ENCODE measurements at regions not wholly inside any gene's neighbourhood (a gene's known extent, or its start where the extent isn't known, plus 50 kb on each side); places are given as distances from the start of the nearest gene placed in this dataset.
"Not testable (repeated sequence)": the region's sequence is repeated elsewhere in the genome, so short reads cannot be mapped to it uniquely, and the experiment has no call there.

GRCh38 chr16:62741692-62742091, 705.5 kb upstream of the CDH8 start:
- no peak for DNase-seq (ENCODE audit: low spot score)

- no peak for DNase-seq (ENCODE audit: low spot score)
Measured at GRCh38 chr16:62738666-62739460, 702.6 kb upstream of the CDH8 start.

GRCh38 chr16:62732092-62732491, 695.9 kb upstream of the CDH8 start:
- no peak for DNase-seq (ENCODE audit: low spot score)

DNA sequence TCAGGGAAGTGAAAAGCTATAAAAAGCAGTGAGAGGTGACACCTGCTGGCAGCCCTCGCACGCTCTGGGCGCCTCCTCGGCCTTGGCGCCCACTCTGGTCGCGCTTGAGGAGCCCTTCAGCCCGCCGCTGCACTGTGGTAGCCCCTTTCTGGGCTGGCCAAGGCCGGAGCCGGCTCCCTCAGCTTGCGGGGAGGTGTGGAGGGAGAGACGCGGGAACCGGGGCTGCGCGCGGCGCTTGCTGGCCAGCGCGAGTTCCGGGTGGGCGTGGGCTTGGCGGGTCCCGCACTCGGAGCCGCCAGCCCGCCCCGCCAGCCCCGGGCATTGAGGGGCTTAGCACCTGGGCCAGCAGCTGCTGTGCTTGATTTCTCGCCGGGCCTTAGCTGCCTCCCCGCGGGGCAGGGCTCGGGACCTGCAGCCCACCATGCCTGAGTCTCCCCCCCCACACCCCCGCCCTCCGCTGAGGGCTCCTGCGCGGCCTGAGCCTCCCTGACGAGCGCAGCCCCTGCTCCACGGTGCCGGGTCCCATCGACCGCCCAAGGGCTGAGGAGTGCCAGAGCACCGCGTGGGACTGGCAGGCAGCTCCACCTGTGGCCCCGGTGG, 688.5 kb upstream of the CDH8 start:
- DNase-seq (ENCODE audit: low spot score): not testable (repeated sequence)

- DNase-seq (ENCODE audit: low spot score): no peak
Measured at GRCh38 chr16:62720651-62721050, 684.4 kb upstream of the CDH8 start.

DNA sequence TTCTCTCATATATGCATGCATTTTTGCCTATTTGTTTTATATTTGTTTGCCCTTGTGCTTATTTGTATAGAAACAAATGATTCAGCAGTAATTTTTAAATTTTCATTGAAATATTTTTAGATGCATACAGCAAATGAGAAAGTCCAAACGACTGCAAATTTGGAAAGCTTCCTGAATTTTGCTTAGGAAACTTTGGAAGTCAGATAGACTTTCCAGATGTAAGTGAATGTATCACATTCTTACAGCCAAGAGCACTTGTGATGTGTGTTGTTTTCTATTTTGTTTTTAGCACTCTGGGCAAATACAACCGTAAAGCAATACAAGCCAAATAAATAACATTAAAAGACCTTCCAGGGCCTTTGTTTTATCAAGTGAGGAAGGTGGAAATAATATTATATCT, 680.8 kb upstream of the CDH8 start:
- DNase-seq (ENCODE audit: low spot score): no peak

- DNase-seq (ENCODE audit: low spot score): no peak
Measured at GRCh38 chr16:62715701-62716100, 679.5 kb upstream of the CDH8 start.

GRCh38 chr16:62712566-62712965, 676.3 kb upstream of the CDH8 start:
- no peak for DNase-seq (ENCODE audit: low spot score)

- DNase-seq (ENCODE audit: low spot score): no peak
Measured at GRCh38 chr16:62711797-62712196, 675.6 kb upstream of the CDH8 start.

GRCh38 chr16:62709794-62710193, 673.6 kb upstream of the CDH8 start:
- DNase-seq (ENCODE audit: low spot score): no peak

GRCh38 chr16:62701426-62701825, 665.2 kb upstream of the CDH8 start:
- DNase-seq (ENCODE audit: low spot score): no peak

DNA sequence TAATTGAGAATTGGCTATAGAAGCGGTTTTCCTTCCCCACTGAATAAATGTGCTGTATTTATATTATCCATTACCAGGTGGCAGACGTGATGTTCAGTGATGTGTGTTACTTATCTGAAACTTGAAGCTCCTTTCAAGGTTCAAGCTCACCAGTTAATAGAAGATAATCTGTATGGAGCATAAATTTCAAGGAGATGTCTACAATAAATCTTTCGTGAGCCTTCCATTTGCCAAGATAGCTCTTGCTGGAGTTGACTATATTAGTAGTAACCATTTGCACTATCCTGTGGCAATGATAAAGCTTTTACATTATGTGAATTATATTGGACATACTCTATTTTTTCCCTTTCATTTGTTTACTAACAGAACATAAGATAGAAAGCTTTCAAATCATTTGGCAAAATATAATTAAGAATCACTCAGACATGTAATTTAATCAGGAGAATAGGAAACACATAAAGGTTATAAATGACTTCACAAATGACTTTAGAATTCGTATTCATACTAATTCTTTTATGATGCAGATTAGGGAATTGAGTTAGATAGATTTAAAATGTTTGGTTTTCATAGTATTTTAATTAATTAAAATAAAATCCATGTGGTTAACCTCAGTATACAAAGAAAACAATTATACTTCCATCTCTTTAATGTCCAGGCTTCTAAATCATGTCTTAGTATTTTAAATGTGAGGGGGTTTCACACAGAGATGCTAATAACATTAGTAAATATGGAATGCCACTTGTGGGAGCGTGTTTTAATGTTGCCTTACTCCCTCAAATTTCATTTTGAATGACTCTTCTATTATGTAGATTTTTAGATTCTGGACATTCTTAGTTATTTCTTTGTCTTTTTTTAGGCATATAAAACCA, 664.4 kb upstream of the CDH8 start:
- DNase-seq (ENCODE audit: low spot score): no peak

DNA sequence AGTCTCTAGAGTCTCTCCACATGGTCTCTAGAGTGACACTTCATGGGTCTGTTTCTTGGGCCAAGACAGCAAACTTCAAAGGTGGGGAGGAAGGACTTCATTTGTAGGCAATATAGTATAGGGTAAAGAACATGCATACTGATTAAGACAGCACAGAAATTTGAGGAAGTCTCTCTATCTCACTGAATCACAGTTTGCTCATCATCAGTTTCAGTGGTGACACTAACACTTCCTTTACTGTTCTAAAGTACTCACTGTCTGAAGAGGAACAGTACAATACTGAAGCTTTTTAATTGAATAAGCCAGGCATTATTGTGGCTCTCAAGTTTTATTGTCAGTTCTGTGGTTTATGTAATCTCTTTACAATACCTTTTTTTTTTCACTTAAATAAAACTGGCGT, 656.4 kb upstream of the CDH8 start:
- no peak for DNase-seq (ENCODE audit: low spot score)

- DNase-seq (ENCODE audit: low spot score): no peak
Measured at GRCh38 chr16:62681819-62682218, 645.6 kb upstream of the CDH8 start.

- DNase-seq (ENCODE audit: low spot score): no peak
Measured at GRCh38 chr16:62678796-62679195, 642.6 kb upstream of the CDH8 start.

DNA sequence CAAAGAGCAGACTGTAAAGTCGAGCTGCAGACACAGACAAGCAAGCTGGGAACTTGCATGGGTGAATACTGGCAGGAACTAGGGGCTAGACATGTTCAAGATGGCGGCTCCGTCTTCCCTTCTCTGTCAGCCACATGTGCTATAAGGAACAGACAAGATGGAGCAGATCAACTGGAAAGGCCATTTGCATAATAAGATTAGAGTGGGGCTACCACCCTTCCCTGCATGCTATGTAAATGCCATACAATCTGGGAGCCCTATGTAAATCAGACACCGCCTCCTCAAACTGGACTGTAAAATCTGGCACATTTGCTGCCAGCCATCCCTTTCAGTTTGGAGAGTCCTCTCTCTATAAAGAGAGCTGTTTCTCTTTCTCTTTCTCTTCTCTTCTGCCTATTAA, 640.1 kb upstream of the CDH8 start:
- DNase-seq (ENCODE audit: low spot score): no peak

GRCh38 chr16:62665269-62665668, 629.0 kb upstream of the CDH8 start:
- DNase-seq (ENCODE audit: low spot score): no peak

DNA sequence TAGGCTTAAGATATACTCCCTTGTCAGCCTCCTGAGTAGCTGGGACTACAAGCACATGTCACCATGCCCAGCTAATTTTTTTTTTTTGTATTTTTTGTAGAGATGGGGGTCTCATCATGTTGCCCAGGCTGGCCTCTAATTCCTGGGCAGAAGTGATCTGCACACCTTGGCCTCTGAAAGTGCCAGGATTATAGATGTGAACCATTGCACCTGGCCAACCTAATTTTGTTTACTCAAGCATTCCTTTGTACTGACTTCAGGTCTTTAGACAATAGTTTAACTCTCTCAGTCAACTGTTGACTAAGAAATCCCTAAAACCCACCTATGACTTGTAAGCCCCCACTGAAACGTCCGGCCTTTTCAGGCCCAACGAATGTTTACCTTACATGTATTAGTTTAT, 628.3 kb upstream of the CDH8 start:
- DNase-seq (ENCODE audit: low spot score): no peak

GRCh38 chr16:62661435-62661834, 625.2 kb upstream of the CDH8 start:
- DNase-seq (ENCODE audit: low spot score): no peak

- DNase-seq (ENCODE audit: low spot score): no peak
Measured at GRCh38 chr16:62657116-62657515, 620.9 kb upstream of the CDH8 start.

- no peak for DNase-seq (ENCODE audit: low spot score)
Measured at GRCh38 chr16:62652441-62653120, 616.3 kb upstream of the CDH8 start.

DNA sequence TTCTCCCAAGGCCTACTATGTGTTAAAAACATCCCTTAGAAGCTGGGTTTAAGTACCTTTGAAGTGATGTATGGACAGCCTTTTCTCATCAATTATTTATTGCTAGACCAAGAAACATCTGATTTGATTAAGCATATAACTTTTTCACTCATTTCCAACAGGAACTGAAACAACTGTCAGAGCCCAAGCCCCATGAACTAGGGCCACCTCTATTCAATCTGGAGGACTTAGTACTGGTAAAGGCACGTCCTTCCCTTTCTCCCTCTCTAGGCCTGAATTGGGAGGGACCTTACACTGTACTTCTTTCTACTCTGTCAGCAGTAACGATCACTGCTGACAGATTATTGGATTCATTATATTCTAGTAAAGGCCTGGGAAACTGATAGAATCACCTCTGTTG, 612.0 kb upstream of the CDH8 start:
- no peak for DNase-seq (ENCODE audit: low spot score)
